ENCODE measurements at regions not wholly inside any gene's neighbourhood (a gene's known extent, or its start where the extent isn't known, plus 50 kb on each side); places are given as distances from the start of the nearest gene placed in this dataset.

GRCh38 chr22:27299181-27300085 lies 502.1 kb downstream of the MN1 start:
- DNase-seq (ENCODE audit: low read depth) (peak; percentile 80), FAIRE-seq (no peak)
- Histone ChIP-seq H3K27me3 (ENCODE audit: insufficient read depth, low read length) (no peaks in the 10 kb centered on the region), H3K9ac (ENCODE audit: low read length) (peak overlapping the region; percentile 66), H2AFZ (ENCODE audit: low read depth, low read length) (peak overlapping the region; percentile 66), H3K36me3 (ENCODE audit: insufficient read depth, low read length) (no peaks in the 10 kb centered on the region), H3K79me2 (ENCODE audit: insufficient read depth, low read length) (no peaks in the 10 kb centered on the region), H3K9me3 (ENCODE audit: insufficient read depth, low read depth, low read length) (no peaks in the 10 kb centered on the region), H3K4me2 (ENCODE audit: low read length) (peak overlapping the region; percentile 80), H3K4me3 (ENCODE audit: insufficient read depth, low read depth, low read length) (peak overlapping the region; percentile 13), H3K4me1 (ENCODE audit: insufficient read depth, low read length) (peaks cover 29% of the 10 kb centered on the region), H4K20me1 (ENCODE audit: insufficient read depth, low read length) (no peaks in the 10 kb centered on the region), H3K27ac (ENCODE audit: low read depth, low read length) (peak overlapping the region; percentile 46)
- no peak overlapping the region for H3K4me3 Mint-ChIP-seq (ENCODE audit: unreplicated experiment)
- H3K4me1 Mint-ChIP-seq (ENCODE audit: low read depth, unreplicated experiment) = peaks cover 18% of the 10 kb centered on the region
- H3K27me3 Mint-ChIP-seq (ENCODE audit: low read depth, unreplicated experiment) = peaks cover 12% of the 10 kb centered on the region
- H3K27ac Mint-ChIP-seq (ENCODE audit: unreplicated experiment) = no peak overlapping the region
- no peak for TF ChIP-seq EZH2 (IDR thresholded peaks at IDR 0.05; ENCODE audit: insufficient read depth, low read length)
- TF ChIP-seq, protein P1, sequence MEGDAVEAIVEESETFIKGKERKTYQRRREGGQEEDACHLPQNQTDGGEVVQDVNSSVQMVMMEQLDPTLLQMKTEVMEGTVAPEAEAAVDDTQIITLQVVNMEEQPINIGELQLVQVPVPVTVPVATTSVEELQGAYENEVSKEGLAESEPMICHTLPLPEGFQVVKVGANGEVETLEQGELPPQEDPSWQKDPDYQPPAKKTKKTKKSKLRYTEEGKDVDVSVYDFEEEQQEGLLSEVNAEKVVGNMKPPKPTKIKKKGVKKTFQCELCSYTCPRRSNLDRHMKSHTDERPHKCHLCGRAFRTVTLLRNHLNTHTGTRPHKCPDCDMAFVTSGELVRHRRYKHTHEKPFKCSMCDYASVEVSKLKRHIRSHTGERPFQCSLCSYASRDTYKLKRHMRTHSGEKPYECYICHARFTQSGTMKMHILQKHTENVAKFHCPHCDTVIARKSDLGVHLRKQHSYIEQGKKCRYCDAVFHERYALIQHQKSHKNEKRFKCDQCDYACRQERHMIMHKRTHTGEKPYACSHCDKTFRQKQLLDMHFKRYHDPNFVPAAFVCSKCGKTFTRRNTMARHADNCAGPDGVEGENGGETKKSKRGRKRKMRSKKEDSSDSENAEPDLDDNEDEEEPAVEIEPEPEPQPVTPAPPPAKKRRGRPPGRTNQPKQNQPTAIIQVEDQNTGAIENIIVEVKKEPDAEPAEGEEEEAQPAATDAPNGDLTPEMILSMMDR (IDR thresholded peaks at IDR 0.05; ENCODE audit: insufficient read depth, low read depth, low read length) = no peak
- H3K9me3 Mint-ChIP-seq (ENCODE audit: unreplicated experiment) = no peaks in the 10 kb centered on the region
- H3K36me3 Mint-ChIP-seq (ENCODE audit: low read depth, unreplicated experiment) = no peaks in the 10 kb centered on the region

- H3K4me1 Mint-ChIP-seq (ENCODE audit: low read depth, unreplicated experiment) = peaks cover 18% of the 10 kb centered on the region
- Histone ChIP-seq H3K79me2 (ENCODE audit: insufficient read depth, low read length) (no peaks in the 10 kb centered on the region), H3K27ac (ENCODE audit: low read depth, low read length) (no peak overlapping the region), H2AFZ (ENCODE audit: low read depth, low read length) (no peak overlapping the region), H3K4me2 (ENCODE audit: low read length) (no peak overlapping the region), H3K4me1 (ENCODE audit: insufficient read depth, low read length) (peaks cover 25% of the 10 kb centered on the region), H3K27me3 (ENCODE audit: insufficient read depth, low read length) (no peaks in the 10 kb centered on the region), H3K9ac (ENCODE audit: low read length) (no peak overlapping the region), H3K9me3 (ENCODE audit: insufficient read depth, low read depth, low read length) (no peaks in the 10 kb centered on the region), H4K20me1 (ENCODE audit: insufficient read depth, low read length) (no peaks in the 10 kb centered on the region), H3K4me3 (ENCODE audit: insufficient read depth, low read depth, low read length) (no peak overlapping the region), H3K36me3 (ENCODE audit: insufficient read depth, low read length) (no peaks in the 10 kb centered on the region)
- DNase-seq (ENCODE audit: low read depth) = no peak
- H3K27me3 Mint-ChIP-seq (ENCODE audit: low read depth, unreplicated experiment) = peaks cover 18% of the 10 kb centered on the region
- H3K27ac Mint-ChIP-seq (ENCODE audit: unreplicated experiment) = no peak overlapping the region
- H3K4me3 Mint-ChIP-seq (ENCODE audit: unreplicated experiment) = no peak overlapping the region
- no peaks in the 10 kb centered on the region for H3K36me3 Mint-ChIP-seq (ENCODE audit: low read depth, unreplicated experiment)
- TF ChIP-seq, protein P1 (IDR thresholded peaks at IDR 0.05; ENCODE audit: insufficient read depth, low read depth, low read length) = no peak
- no peak for TF ChIP-seq EZH2 (IDR thresholded peaks at IDR 0.05; ENCODE audit: insufficient read depth, low read length)
- H3K9me3 Mint-ChIP-seq (ENCODE audit: unreplicated experiment) = no peaks in the 10 kb centered on the region
- no peak for FAIRE-seq
Observed at GRCh38 chr22:27300536-27301285, 500.8 kb downstream of the MN1 start.

All from astrocyte (in vitro differentiated cells and primary cell).